ENCODE measurements at regions not wholly inside any gene's neighbourhood (a gene's known extent, or its start where the extent isn't known, plus 50 kb on each side); places are given as distances from the start of the nearest gene placed in this dataset.
A peak's percentile ranks its signal among the peaks of the same experiment; 100 is the strongest.
"Not testable (repeated sequence)": the region's sequence is repeated elsewhere in the genome, so short reads cannot be mapped to it uniquely, and the experiment has no call there.

GRCh38 chrX:122945328-122945727 lies 238.8 kb upstream of the GRIA3 start:
- Mint-ChIP-seq H3K4me1 (ENCODE audit: low read depth) (peaks cover 3% of the 10 kb centered on the region), H3K36me3 (ENCODE audit: low read depth) (no peaks in the 10 kb centered on the region), H3K27ac (ENCODE audit: unreplicated experiment) (no peak overlapping the region), H3K27me3 (ENCODE audit: low read depth) (no peaks in the 10 kb centered on the region), H3K4me3 (ENCODE audit: unreplicated experiment) (no peak overlapping the region), H3K9me3 (ENCODE audit: low read depth) (peaks cover 27% of the 10 kb centered on the region)
- no peak for TF ChIP-seq CTCF (IDR thresholded peaks at IDR 0.05)
- DNase-seq (ENCODE audit: low spot score): no peak

GRCh38 chrX:122972604-122973003 lies 211.5 kb upstream of the GRIA3 start:
- Mint-ChIP-seq H3K27ac (ENCODE audit: unreplicated experiment) (no peak overlapping the region), H3K36me3 (ENCODE audit: low read depth) (no peaks in the 10 kb centered on the region), H3K9me3 (ENCODE audit: low read depth) (peaks cover 31% of the 10 kb centered on the region), H3K27me3 (ENCODE audit: low read depth) (no peaks in the 10 kb centered on the region), H3K4me3 (ENCODE audit: unreplicated experiment) (no peak overlapping the region), H3K4me1 (ENCODE audit: low read depth) (no peaks in the 10 kb centered on the region)
- no peak for TF ChIP-seq CTCF (IDR thresholded peaks at IDR 0.05)
- peak; percentile 36 for DNase-seq (ENCODE audit: low spot score)

DNA sequence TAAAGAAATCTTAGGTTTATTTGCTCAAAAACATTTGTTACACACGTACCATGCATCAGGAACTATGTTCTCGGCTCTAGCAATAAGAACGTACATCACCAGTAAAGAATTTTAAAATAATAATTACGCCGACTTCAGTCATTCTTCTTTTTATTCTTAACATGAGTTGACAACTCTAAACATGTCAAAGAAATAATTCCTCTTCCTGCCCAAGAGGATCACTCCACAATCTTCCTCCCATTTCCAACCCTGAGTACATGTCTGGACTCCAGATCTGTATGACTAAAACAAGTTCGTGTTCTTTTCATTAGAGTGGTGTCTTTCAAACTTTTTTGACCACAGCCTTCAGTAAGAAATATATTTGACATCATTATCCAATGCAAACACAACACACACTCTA lies 201.6 kb upstream of the GRIA3 start:
- H3K4me1 Mint-ChIP-seq (ENCODE audit: low read depth): no peaks in the 10 kb centered on the region
- peaks cover 30% of the 10 kb centered on the region for H3K9me3 Mint-ChIP-seq (ENCODE audit: low read depth)
- H3K4me3 Mint-ChIP-seq (ENCODE audit: unreplicated experiment): no peak overlapping the region
- no peak overlapping the region for H3K27ac Mint-ChIP-seq (ENCODE audit: unreplicated experiment)
- no peak for DNase-seq (ENCODE audit: low spot score)
- no peaks in the 10 kb centered on the region for H3K27me3 Mint-ChIP-seq (ENCODE audit: low read depth)
- TF ChIP-seq CTCF (IDR thresholded peaks at IDR 0.05): no peak
- no peaks in the 10 kb centered on the region for H3K36me3 Mint-ChIP-seq (ENCODE audit: low read depth)

DNA sequence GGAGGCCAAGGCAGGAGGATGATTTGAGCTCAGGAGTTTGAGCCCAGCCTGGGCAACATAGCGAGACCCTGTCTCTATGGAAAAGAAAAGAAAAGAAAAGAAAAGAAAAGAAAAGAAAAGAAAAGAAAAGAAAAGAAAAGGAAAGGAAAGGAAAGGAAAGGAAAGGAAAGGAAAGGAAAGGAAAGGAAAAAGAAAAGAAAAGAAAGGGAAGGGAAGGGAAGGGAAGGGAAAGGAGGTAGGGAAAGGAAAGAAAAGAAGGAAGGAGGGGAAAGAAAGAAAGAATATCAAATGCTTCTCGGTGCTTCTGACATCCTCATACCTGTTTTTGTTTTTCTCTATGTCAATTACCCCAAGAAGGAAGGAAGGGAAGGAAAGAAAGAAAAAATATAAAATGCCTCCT lies 181.2 kb upstream of the GRIA3 start:
- not testable (repeated sequence) for H3K4me1 Mint-ChIP-seq (ENCODE audit: low read depth); H3K27ac Mint-ChIP-seq (ENCODE audit: unreplicated experiment); H3K27me3 Mint-ChIP-seq (ENCODE audit: low read depth); H3K36me3 Mint-ChIP-seq (ENCODE audit: low read depth); H3K4me3 Mint-ChIP-seq (ENCODE audit: unreplicated experiment); DNase-seq (ENCODE audit: low spot score)
- peaks cover 36% of the 10 kb centered on the region for H3K9me3 Mint-ChIP-seq (ENCODE audit: low read depth)

DNA sequence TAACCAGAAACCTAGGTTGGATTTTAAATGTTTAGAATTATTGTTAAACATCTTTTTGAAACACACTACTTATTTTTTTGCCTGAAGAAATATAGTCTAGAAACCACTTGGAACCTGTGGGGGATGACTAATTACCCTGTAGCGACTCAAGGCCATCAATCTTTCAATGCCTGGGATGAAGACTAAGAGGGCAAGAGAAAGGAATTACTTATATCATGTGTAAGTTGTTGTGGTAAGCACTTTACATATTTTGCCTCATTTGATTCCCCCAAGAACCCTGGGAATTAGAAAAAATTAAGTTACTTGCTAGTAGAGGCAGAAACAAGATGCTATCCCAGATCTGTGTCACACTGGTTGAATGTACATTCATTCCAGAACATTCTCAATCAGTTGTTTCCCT lies 170.9 kb upstream of the GRIA3 start:
- Mint-ChIP-seq H3K36me3 (ENCODE audit: low read depth) (no peaks in the 10 kb centered on the region), H3K27me3 (ENCODE audit: low read depth) (no peaks in the 10 kb centered on the region), H3K4me1 (ENCODE audit: low read depth) (no peaks in the 10 kb centered on the region), H3K27ac (ENCODE audit: unreplicated experiment) (no peak overlapping the region), H3K9me3 (ENCODE audit: low read depth) (peaks cover 31% of the 10 kb centered on the region), H3K4me3 (ENCODE audit: unreplicated experiment) (no peak overlapping the region)
- no peak for DNase-seq (ENCODE audit: low spot score)
- TF ChIP-seq CTCF (IDR thresholded peaks at IDR 0.05): no peak

DNA sequence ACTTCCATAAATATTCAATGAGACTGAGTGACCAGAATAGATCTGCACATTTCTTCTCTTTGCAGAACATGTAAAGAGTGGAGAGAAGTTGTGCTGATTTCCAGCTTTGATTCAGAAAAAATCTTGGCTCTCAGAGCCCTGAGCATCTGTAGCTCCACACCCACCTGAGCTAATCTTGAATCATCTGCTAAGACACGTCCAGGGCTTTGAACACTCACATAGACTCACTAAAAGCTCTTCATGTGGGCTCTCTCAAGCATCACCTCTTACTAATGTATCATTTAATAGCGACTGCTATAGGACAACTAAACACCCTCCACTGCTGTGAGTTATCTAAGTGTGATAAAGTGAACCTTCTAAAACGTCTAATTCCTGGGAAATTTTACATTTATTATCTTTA lies 147.7 kb upstream of the GRIA3 start:
- H3K4me3 Mint-ChIP-seq (ENCODE audit: unreplicated experiment): no peak overlapping the region
- peaks cover 2% of the 10 kb centered on the region for H3K27me3 Mint-ChIP-seq (ENCODE audit: low read depth)
- peaks cover 20% of the 10 kb centered on the region for H3K9me3 Mint-ChIP-seq (ENCODE audit: low read depth)
- no peak for TF ChIP-seq CTCF (IDR thresholded peaks at IDR 0.05)
- no peak overlapping the region for H3K27ac Mint-ChIP-seq (ENCODE audit: unreplicated experiment)
- H3K36me3 Mint-ChIP-seq (ENCODE audit: low read depth): no peaks in the 10 kb centered on the region
- H3K4me1 Mint-ChIP-seq (ENCODE audit: low read depth): no peaks in the 10 kb centered on the region
- DNase-seq (ENCODE audit: low spot score): no peak
